ENCODE measurements at regions not wholly inside any gene's neighbourhood (a gene's known extent, or its start where the extent isn't known, plus 50 kb on each side); places are given as distances from the start of the nearest gene placed in this dataset.

- Histone ChIP-seq H3K27ac (ENCODE audit: low read depth, low read length) (no peak overlapping the region), H3K4me1 (ENCODE audit: control insufficient read depth in 5 of 5, insufficient read depth in 5 of 5, low read length in 5 of 5) (no peaks in the 10 kb centered on the region), H3K4me3 (ENCODE audit: low read depth in 1 of 5, low read length in 5 of 5) (no peak overlapping the region), H3K27me3 (ENCODE audit: control insufficient read depth in 5 of 5, insufficient read depth in 4 of 5, low read length in 5 of 5) (no peaks in the 10 kb centered on the region), H3K36me3 (ENCODE audit: control insufficient read depth in 5 of 5, insufficient read depth in 5 of 5, low read length in 5 of 5) (no peaks in the 10 kb centered on the region), H3K9ac (ENCODE audit: low read length in 5 of 5) (no peak overlapping the region), H3K9me3 (ENCODE audit: control insufficient read depth in 5 of 5, low read length in 5 of 5) (no peaks in the 10 kb centered on the region)
Observed at GRCh38 chr18:34540897-34541296, 169.2 kb upstream of the DTNA start.

- no peak overlapping the region for H3K9ac ChIP-seq (ENCODE audit: low read length in 5 of 5)
- H3K36me3 ChIP-seq (ENCODE audit: control insufficient read depth in 5 of 5, insufficient read depth in 5 of 5, low read length in 5 of 5) = no peaks in the 10 kb centered on the region
- no peaks in the 10 kb centered on the region for H3K27me3 ChIP-seq (ENCODE audit: control insufficient read depth in 5 of 5, insufficient read depth in 4 of 5, low read length in 5 of 5)
- H3K4me1 ChIP-seq (ENCODE audit: control insufficient read depth in 5 of 5, insufficient read depth in 5 of 5, low read length in 5 of 5) = no peaks in the 10 kb centered on the region
- H3K27ac ChIP-seq (ENCODE audit: low read depth, low read length) = no peak overlapping the region
- no peak overlapping the region for H3K4me3 ChIP-seq (ENCODE audit: low read depth in 1 of 5, low read length in 5 of 5)
- H3K9me3 ChIP-seq (ENCODE audit: control insufficient read depth in 5 of 5, low read length in 5 of 5) = no peaks in the 10 kb centered on the region
Observed at GRCh38 chr18:34542625-34543024, 167.5 kb upstream of the DTNA start.

- Histone ChIP-seq H3K36me3 (ENCODE audit: control insufficient read depth in 5 of 5, insufficient read depth in 5 of 5, low read length in 5 of 5) (no peaks in the 10 kb centered on the region), H3K4me3 (ENCODE audit: low read depth in 1 of 5, low read length in 5 of 5) (no peak overlapping the region), H3K9me3 (ENCODE audit: control insufficient read depth in 5 of 5, low read length in 5 of 5) (no peaks in the 10 kb centered on the region), H3K27ac (ENCODE audit: low read depth, low read length) (no peak overlapping the region), H3K27me3 (ENCODE audit: control insufficient read depth in 5 of 5, insufficient read depth in 4 of 5, low read length in 5 of 5) (no peaks in the 10 kb centered on the region), H3K4me1 (ENCODE audit: control insufficient read depth in 5 of 5, insufficient read depth in 5 of 5, low read length in 5 of 5) (no peaks in the 10 kb centered on the region), H3K9ac (ENCODE audit: low read length in 5 of 5) (no peak overlapping the region)
Observed at GRCh38 chr18:34543356-34543755, 166.7 kb upstream of the DTNA start.

GRCh38 chr18:34543945-34544344 lies 166.2 kb upstream of the DTNA start:
- no peak overlapping the region for H3K4me3 ChIP-seq (ENCODE audit: low read depth in 1 of 5, low read length in 5 of 5)
- no peak overlapping the region for H3K9ac ChIP-seq (ENCODE audit: low read length in 5 of 5)
- no peaks in the 10 kb centered on the region for H3K27me3 ChIP-seq (ENCODE audit: control insufficient read depth in 5 of 5, insufficient read depth in 4 of 5, low read length in 5 of 5)
- no peaks in the 10 kb centered on the region for H3K9me3 ChIP-seq (ENCODE audit: control insufficient read depth in 5 of 5, low read length in 5 of 5)
- no peaks in the 10 kb centered on the region for H3K36me3 ChIP-seq (ENCODE audit: control insufficient read depth in 5 of 5, insufficient read depth in 5 of 5, low read length in 5 of 5)
- peaks cover 0 to 5% (median 0%) of the 10 kb centered on the region in 5 donors for H3K4me1 ChIP-seq (ENCODE audit: control insufficient read depth in 5 of 5, insufficient read depth in 5 of 5, low read length in 5 of 5)
- no peak overlapping the region for H3K27ac ChIP-seq (ENCODE audit: low read depth, low read length)

GRCh38 chr18:34544930-34545329 lies 165.2 kb upstream of the DTNA start:
- no peaks in the 10 kb centered on the region for H3K9me3 ChIP-seq (ENCODE audit: control insufficient read depth in 5 of 5, low read length in 5 of 5)
- H3K27me3 ChIP-seq (ENCODE audit: control insufficient read depth in 5 of 5, insufficient read depth in 4 of 5, low read length in 5 of 5) = no peaks in the 10 kb centered on the region
- no peaks in the 10 kb centered on the region for H3K36me3 ChIP-seq (ENCODE audit: control insufficient read depth in 5 of 5, insufficient read depth in 5 of 5, low read length in 5 of 5)
- no peak overlapping the region for H3K9ac ChIP-seq (ENCODE audit: low read length in 5 of 5)
- H3K4me1 ChIP-seq (ENCODE audit: control insufficient read depth in 5 of 5, insufficient read depth in 5 of 5, low read length in 5 of 5) = peaks cover 0 to 6% (median 0%) of the 10 kb centered on the region in 5 donors
- H3K27ac ChIP-seq (ENCODE audit: low read depth, low read length) = no peak overlapping the region
- H3K4me3 ChIP-seq (ENCODE audit: low read depth in 1 of 5, low read length in 5 of 5) = no peak overlapping the region

- H3K4me3 ChIP-seq (ENCODE audit: low read depth in 1 of 5, low read length in 5 of 5) = no peak overlapping the region
- H3K9ac ChIP-seq (ENCODE audit: low read length in 5 of 5) = no peak overlapping the region
- no peaks in the 10 kb centered on the region for H3K9me3 ChIP-seq (ENCODE audit: control insufficient read depth in 5 of 5, low read length in 5 of 5)
- H3K27me3 ChIP-seq (ENCODE audit: control insufficient read depth in 5 of 5, insufficient read depth in 4 of 5, low read length in 5 of 5) = no peaks in the 10 kb centered on the region
- H3K27ac ChIP-seq (ENCODE audit: low read depth, low read length) = no peak overlapping the region
- no peaks in the 10 kb centered on the region for H3K36me3 ChIP-seq (ENCODE audit: control insufficient read depth in 5 of 5, insufficient read depth in 5 of 5, low read length in 5 of 5)
- H3K4me1 ChIP-seq (ENCODE audit: control insufficient read depth in 5 of 5, insufficient read depth in 5 of 5, low read length in 5 of 5) = peaks cover 0 to 6% (median 0%) of the 10 kb centered on the region in 5 donors
Observed at GRCh38 chr18:34548120-34548972, 161.8 kb upstream of the DTNA start.

- H3K9ac ChIP-seq (ENCODE audit: low read length in 5 of 5) = no peak overlapping the region
- H3K4me1 ChIP-seq (ENCODE audit: control insufficient read depth in 5 of 5, insufficient read depth in 5 of 5, low read length in 5 of 5) = peaks cover 0 to 6% (median 0%) of the 10 kb centered on the region in 5 donors
- no peaks in the 10 kb centered on the region for H3K36me3 ChIP-seq (ENCODE audit: control insufficient read depth in 5 of 5, insufficient read depth in 5 of 5, low read length in 5 of 5)
- H3K9me3 ChIP-seq (ENCODE audit: control insufficient read depth in 5 of 5, low read length in 5 of 5) = no peaks in the 10 kb centered on the region
- no peak overlapping the region for H3K4me3 ChIP-seq (ENCODE audit: low read depth in 1 of 5, low read length in 5 of 5)
- H3K27ac ChIP-seq (ENCODE audit: low read depth, low read length) = no peak overlapping the region
- H3K27me3 ChIP-seq (ENCODE audit: control insufficient read depth in 5 of 5, insufficient read depth in 4 of 5, low read length in 5 of 5) = no peaks in the 10 kb centered on the region
Observed at GRCh38 chr18:34548973-34549294, 161.2 kb upstream of the DTNA start.

- Histone ChIP-seq H3K4me1 (ENCODE audit: control insufficient read depth in 5 of 5, insufficient read depth in 5 of 5, low read length in 5 of 5) (peaks cover 0 to 6% (median 0%) of the 10 kb centered on the region in 5 donors), H3K4me3 (ENCODE audit: low read depth in 1 of 5, low read length in 5 of 5) (no peak overlapping the region), H3K27ac (ENCODE audit: low read depth, low read length) (no peak overlapping the region)
Observed at GRCh38 chr18:34549367-34549766, 160.7 kb upstream of the DTNA start.

GRCh38 chr18:34550156-34550555 lies 159.9 kb upstream of the DTNA start:
- H3K4me1 ChIP-seq (ENCODE audit: control insufficient read depth in 5 of 5, insufficient read depth in 5 of 5, low read length in 5 of 5) = peaks cover 0 to 6% (median 0%) of the 10 kb centered on the region in 5 donors
- no peak overlapping the region for H3K27ac ChIP-seq (ENCODE audit: low read depth, low read length)

More at GRCh38 chr18:34549367-34549766, 160.7 kb upstream of the DTNA start:
- Histone ChIP-seq H3K9me3 (ENCODE audit: control insufficient read depth in 5 of 5, low read length in 5 of 5) (no peaks in the 10 kb centered on the region), H3K36me3 (ENCODE audit: control insufficient read depth in 5 of 5, insufficient read depth in 5 of 5, low read length in 5 of 5) (no peaks in the 10 kb centered on the region), H3K27me3 (ENCODE audit: control insufficient read depth in 5 of 5, insufficient read depth in 4 of 5, low read length in 5 of 5) (no peaks in the 10 kb centered on the region), H3K9ac (ENCODE audit: low read length in 5 of 5) (no peak overlapping the region)

GRCh38 chr18:34550902-34551301 lies 159.2 kb upstream of the DTNA start:
- H3K9ac ChIP-seq (ENCODE audit: low read length in 5 of 5) = no peak overlapping the region
- H3K4me3 ChIP-seq (ENCODE audit: low read depth in 1 of 5, low read length in 5 of 5) = no peak overlapping the region
- no peaks in the 10 kb centered on the region for H3K27me3 ChIP-seq (ENCODE audit: control insufficient read depth in 5 of 5, insufficient read depth in 4 of 5, low read length in 5 of 5)
- no peaks in the 10 kb centered on the region for H3K36me3 ChIP-seq (ENCODE audit: control insufficient read depth in 5 of 5, insufficient read depth in 5 of 5, low read length in 5 of 5)
- H3K9me3 ChIP-seq (ENCODE audit: control insufficient read depth in 5 of 5, low read length in 5 of 5) = no peaks in the 10 kb centered on the region
- H3K4me1 ChIP-seq (ENCODE audit: control insufficient read depth in 5 of 5, insufficient read depth in 5 of 5, low read length in 5 of 5) = peaks cover 0 to 6% (median 0%) of the 10 kb centered on the region in 5 donors
- no peak overlapping the region for H3K27ac ChIP-seq (ENCODE audit: low read depth, low read length)

More at GRCh38 chr18:34550156-34550555, 159.9 kb upstream of the DTNA start:
- Histone ChIP-seq H3K4me3 (ENCODE audit: low read depth in 1 of 5, low read length in 5 of 5) (no peak overlapping the region), H3K36me3 (ENCODE audit: control insufficient read depth in 5 of 5, insufficient read depth in 5 of 5, low read length in 5 of 5) (no peaks in the 10 kb centered on the region), H3K9ac (ENCODE audit: low read length in 5 of 5) (no peak overlapping the region), H3K9me3 (ENCODE audit: control insufficient read depth in 5 of 5, low read length in 5 of 5) (no peaks in the 10 kb centered on the region), H3K27me3 (ENCODE audit: control insufficient read depth in 5 of 5, insufficient read depth in 4 of 5, low read length in 5 of 5) (no peaks in the 10 kb centered on the region)
